ENCODE measurements at regions not wholly inside any gene's neighbourhood (a gene's known extent, or its start where the extent isn't known, plus 50 kb on each side); places are given as distances from the start of the nearest gene placed in this dataset.

GRCh38 chr16:60304066-60304465, 1570.0 kb upstream of the GOT2 start:
- Histone ChIP-seq H4K20me1 (ENCODE audit: insufficient read depth, low read length) (no peaks in the 10 kb centered on the region), H3K36me3 (replicated peaks in 1 of 2; ENCODE audit: control insufficient read depth in 1 of 2, insufficient read depth in 2 of 2, low read length in 2 of 2) (no peaks in the 10 kb centered on the region), H3K4me3 (replicated peaks in 1 of 3; ENCODE audit: insufficient read depth in 1 of 3, low read depth in 2 of 3, low read length in 3 of 3) (no peak overlapping the region), H2AFZ (ENCODE audit: low read length) (no peak overlapping the region), H3K9me3 (ENCODE audit: low read length) (peaks cover 94% of the 10 kb centered on the region), H3K27me3 (ENCODE audit: control insufficient read depth in 1 of 2, insufficient read depth in 2 of 2, low read length in 2 of 2) (peaks cover 0 to 1% of the 10 kb centered on the region in 2 experiments; a peak in 1 of 5 replicates), H3K9ac (ENCODE audit: insufficient read depth, low read depth, low read length) (no peak overlapping the region), H3K4me2 (ENCODE audit: low read depth, low read length) (no peak overlapping the region), H3K27ac (ENCODE audit: extremely low read length, insufficient read depth, low read length) (no peak overlapping the region), H3K79me2 (ENCODE audit: insufficient read depth, low read length) (no peaks in the 10 kb centered on the region), H3K4me1 (ENCODE audit: insufficient read depth, low read length) (no peaks in the 10 kb centered on the region)
- intact Hi-C loops (cut with micrococcal nuclease; ENCODE audit: unreplicated experiment): no loop called here
- in situ Hi-C loops (cut with HindIII; ENCODE audit: extremely low pct_ligation_motif_present, low pct_unique_long_range_greater_than_20kb): no loop called here
- CTCF ChIA-PET (ENCODE audit: low intra/inter-chr PET ratio, low total read pairs): no interaction called here
- ATAC-seq (no peak), DNase-seq (ENCODE audit: low spot score) (no peak), FAIRE-seq (no peak)
- POLR2A ChIA-PET: no interaction called here
- TF ChIP-seq HIVEP1 (CRISPR knock-in tag; IDR thresholded peaks at IDR 0.05) (no peak), TBX2 (CRISPR knock-in tag; IDR thresholded peaks at IDR 0.05; ENCODE audit: borderline replicate concordance) (no peak), HNRNPUL1 (IDR thresholded peaks at IDR 0.05; ENCODE audit: low read depth, low read length) (no peak), RORA (CRISPR knock-in tag; IDR thresholded peaks at IDR 0.05) (no peak), ZFP41 (CRISPR knock-in tag; IDR thresholded peaks at IDR 0.05; ENCODE audit: borderline replicate concordance) (no peak), ZFX (CRISPR knock-in tag; IDR thresholded peaks at IDR 0.05; ENCODE audit: low read depth) (no peak), NFE2L2 (IDR thresholded peaks at IDR 0.05; ENCODE audit: low read length) (no peak), MBD4 (IDR thresholded peaks at IDR 0.05; ENCODE audit: borderline replicate concordance, low read length) (no peak), THAP9 (CRISPR knock-in tag; IDR thresholded peaks at IDR 0.05; ENCODE audit: borderline replicate concordance) (no peak), IKZF4 (CRISPR knock-in tag; IDR thresholded peaks at IDR 0.05; ENCODE audit: borderline replicate concordance, low read depth, not compliant biosample characterization) (no peak), HCFC1 (IDR thresholded peaks at IDR 0.05; ENCODE audit: low read depth, low read length) (no peak), ARNTL (CRISPR knock-in tag; IDR thresholded peaks at IDR 0.05) (no peak), BORCS8-MEF2B (CRISPR knock-in tag; IDR thresholded peaks at IDR 0.05) (no peak), ZZZ3 (CRISPR knock-in tag; IDR thresholded peaks at IDR 0.05; ENCODE audit: borderline replicate concordance) (no peak), ZNF770 (CRISPR knock-in tag; IDR thresholded peaks at IDR 0.05) (no peak), NCOA5 (CRISPR knock-in tag; IDR thresholded peaks at IDR 0.05) (no peak)
- TF ChIP-seq, protein P1, sequence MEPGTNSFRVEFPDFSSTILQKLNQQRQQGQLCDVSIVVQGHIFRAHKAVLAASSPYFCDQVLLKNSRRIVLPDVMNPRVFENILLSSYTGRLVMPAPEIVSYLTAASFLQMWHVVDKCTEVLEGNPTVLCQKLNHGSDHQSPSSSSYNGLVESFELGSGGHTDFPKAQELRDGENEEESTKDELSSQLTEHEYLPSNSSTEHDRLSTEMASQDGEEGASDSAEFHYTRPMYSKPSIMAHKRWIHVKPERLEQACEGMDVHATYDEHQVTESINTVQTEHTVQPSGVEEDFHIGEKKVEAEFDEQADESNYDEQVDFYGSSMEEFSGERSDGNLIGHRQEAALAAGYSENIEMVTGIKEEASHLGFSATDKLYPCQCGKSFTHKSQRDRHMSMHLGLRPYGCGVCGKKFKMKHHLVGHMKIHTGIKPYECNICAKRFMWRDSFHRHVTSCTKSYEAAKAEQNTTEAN (CRISPR knock-in tag; conservative IDR thresholded peaks at IDR 0.05): no peak
- TF ChIP-seq, protein P2, sequence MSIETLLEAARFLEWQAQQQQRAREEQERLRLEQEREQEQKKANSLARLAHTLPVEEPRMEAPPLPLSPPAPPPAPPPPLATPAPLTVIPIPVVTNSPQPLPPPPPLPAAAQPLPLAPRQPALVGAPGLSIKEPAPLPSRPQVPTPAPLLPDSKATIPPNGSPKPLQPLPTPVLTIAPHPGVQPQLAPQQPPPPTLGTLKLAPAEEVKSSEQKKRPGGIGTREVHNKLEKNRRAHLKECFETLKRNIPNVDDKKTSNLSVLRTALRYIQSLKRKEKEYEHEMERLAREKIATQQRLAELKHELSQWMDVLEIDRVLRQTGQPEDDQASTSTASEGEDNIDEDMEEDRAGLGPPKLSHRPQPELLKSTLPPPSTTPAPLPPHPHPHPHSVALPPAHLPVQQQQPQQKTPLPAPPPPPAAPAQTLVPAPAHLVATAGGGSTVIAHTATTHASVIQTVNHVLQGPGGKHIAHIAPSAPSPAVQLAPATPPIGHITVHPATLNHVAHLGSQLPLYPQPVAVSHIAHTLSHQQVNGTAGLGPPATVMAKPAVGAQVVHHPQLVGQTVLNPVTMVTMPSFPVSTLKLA (IDR thresholded peaks at IDR 0.05): no peak
- 19% methylated on average over 4 of the region's 4 CpGs for WGBS (ENCODE audit: low lambda C conversion rate)
- no TSS peak for BruUV-seq (replicated peaks)

All from HepG2 (cell line).